OCI-LY3 (cell line): ENCODE measurements at regions not wholly inside any gene's neighbourhood (a gene's known extent, or its start where the extent isn't known, plus 50 kb on each side); places are given as distances from the start of the nearest gene placed in this dataset.

Experiments
- H2AFZ ChIP-seq: fragments of 200-600, 300-600 bp; shearing (Covaris generic); 2 replicates; pipeline ENCODE4 v1.6.0; 2014; ENCODE audit warnings: antibody characterized with exemption, low read depth, low read length
- H3K27ac ChIP-seq: fragments of 200-600, 300-600 bp; sonication (generic); 2 replicates; pipeline ENCODE4 v1.5.1; 2014; ENCODE audit warnings: mild to moderate bottlenecking, low read length, moderate library complexity, mixed read lengths
- H3K27me3 ChIP-seq: fragments of 200-600, 300-600 bp; sonication (generic); 2 replicates; pipeline ENCODE4 v1.6.1; 2014; ENCODE audit warnings: low read depth, low read length, mixed read lengths
- H3K36me3 ChIP-seq: fragments of 200-600, 300-600 bp; sonication (generic); replicated peaks from 2 replicates; pipeline ENCODE3; 2014; ENCODE audit warnings: low read depth, low read length, mixed read lengths
- H3K4me1 ChIP-seq: fragments of 300-600, 200-600 bp; sonication (generic); 2 replicates; pipeline ENCODE4 v1.6.1; 2014; ENCODE audit warnings: low read length, mixed read lengths
- H3K4me2 ChIP-seq: fragments of 200-600, 300-600 bp; sonication (generic); 2 replicates; pipeline ENCODE4 v1.6.1; 2014; ENCODE audit warnings: low read length, mixed read lengths
- H3K4me3 ChIP-seq: fragments of 300-600, 200-600 bp; sonication (generic); 2 replicates; pipeline ENCODE4 v1.5.1; 2014; ENCODE audit warnings: antibody characterized with exemption, mild to moderate bottlenecking, low read length, moderate library complexity
- H3K79me2 ChIP-seq: fragments of 300-600, 200-600 bp; shearing (Covaris generic); 2 replicates; pipeline ENCODE4 v1.6.1; 2014; ENCODE audit warnings: mild to moderate bottlenecking, low read length, mixed read lengths
- H3K9ac ChIP-seq: fragments of 300-600, 200-600 bp; shearing (Covaris generic); 2 replicates; pipeline ENCODE4 v1.6.0; 2014; ENCODE audit warnings: mild to moderate bottlenecking, low read length, moderate library complexity
- H3K9me3 ChIP-seq: fragments of 200-600, 300-600 bp; shearing (Covaris generic); 2 replicates; pipeline ENCODE4 v1.6.1; 2014; ENCODE audit warnings: low read length, mixed read lengths; ENCODE audit not compliant: insufficient read depth
- H4K20me1 ChIP-seq: fragments of 200-600, 300-600 bp; sonication (generic); 2 replicates; pipeline ENCODE4 v1.6.1; 2016; ENCODE audit warnings: low read length, mixed read lengths; ENCODE audit not compliant: insufficient read depth
- EZH2phosphoT487 ChIP-seq: fragments of 200-600 bp; shearing (Covaris generic); IDR thresholded peaks from 2 replicates; pipeline ENCODE4 v1.6.1; 2018; ENCODE audit warnings: antibody characterized with exemption, mixed run types, low read depth
- TF ChIP-seq, protein P1 (sequence below): fragments of 200-600, 300-600 bp; sonication (generic); IDR thresholded peaks from 2 replicates; pipeline ENCODE4 v1.5.1; 2014; ENCODE audit warnings: antibody characterized with exemption, low read length, low read depth

GRCh38 chr15:47513471-47513870 lies 203.8 kb upstream of the SEMA6D start:
- H2AFZ ChIP-seq: no peak overlapping the region
- H3K4me3 ChIP-seq: no peak overlapping the region
- H3K9me3 ChIP-seq: no peaks in the 10 kb centered on the region
- no peak overlapping the region for H3K9ac ChIP-seq
- no peaks in the 10 kb centered on the region for H3K79me2 ChIP-seq
- H3K27ac ChIP-seq: no peak overlapping the region
- H4K20me1 ChIP-seq: no peaks in the 10 kb centered on the region
- no peaks in the 10 kb centered on the region for H3K36me3 ChIP-seq
- TF ChIP-seq, protein P1, sequence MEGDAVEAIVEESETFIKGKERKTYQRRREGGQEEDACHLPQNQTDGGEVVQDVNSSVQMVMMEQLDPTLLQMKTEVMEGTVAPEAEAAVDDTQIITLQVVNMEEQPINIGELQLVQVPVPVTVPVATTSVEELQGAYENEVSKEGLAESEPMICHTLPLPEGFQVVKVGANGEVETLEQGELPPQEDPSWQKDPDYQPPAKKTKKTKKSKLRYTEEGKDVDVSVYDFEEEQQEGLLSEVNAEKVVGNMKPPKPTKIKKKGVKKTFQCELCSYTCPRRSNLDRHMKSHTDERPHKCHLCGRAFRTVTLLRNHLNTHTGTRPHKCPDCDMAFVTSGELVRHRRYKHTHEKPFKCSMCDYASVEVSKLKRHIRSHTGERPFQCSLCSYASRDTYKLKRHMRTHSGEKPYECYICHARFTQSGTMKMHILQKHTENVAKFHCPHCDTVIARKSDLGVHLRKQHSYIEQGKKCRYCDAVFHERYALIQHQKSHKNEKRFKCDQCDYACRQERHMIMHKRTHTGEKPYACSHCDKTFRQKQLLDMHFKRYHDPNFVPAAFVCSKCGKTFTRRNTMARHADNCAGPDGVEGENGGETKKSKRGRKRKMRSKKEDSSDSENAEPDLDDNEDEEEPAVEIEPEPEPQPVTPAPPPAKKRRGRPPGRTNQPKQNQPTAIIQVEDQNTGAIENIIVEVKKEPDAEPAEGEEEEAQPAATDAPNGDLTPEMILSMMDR: no peak
- TF ChIP-seq EZH2phosphoT487: no peak
- no peaks in the 10 kb centered on the region for H3K4me1 ChIP-seq
- H3K27me3 ChIP-seq: 0 out of 2 replicates have a peak, but pooled peaks cover 2% of the 10 kb centered on the region
- no peak overlapping the region for H3K4me2 ChIP-seq

GRCh38 chr15:47514200-47514652 lies 203.1 kb upstream of the SEMA6D start:
- H3K27me3 ChIP-seq: no peaks in the 10 kb centered on the region
- no peaks in the 10 kb centered on the region for H4K20me1 ChIP-seq
- no peaks in the 10 kb centered on the region for H3K9me3 ChIP-seq
- H3K4me1 ChIP-seq: no peaks in the 10 kb centered on the region
- H3K9ac ChIP-seq: no peak overlapping the region
- H3K27ac ChIP-seq: no peak overlapping the region
- TF ChIP-seq, protein P1: no peak
- H3K36me3 ChIP-seq: no peaks in the 10 kb centered on the region
- H3K4me2 ChIP-seq: no peak overlapping the region
- no peaks in the 10 kb centered on the region for H3K79me2 ChIP-seq
- H3K4me3 ChIP-seq: no peak overlapping the region
- H2AFZ ChIP-seq: no peak overlapping the region

DNA sequence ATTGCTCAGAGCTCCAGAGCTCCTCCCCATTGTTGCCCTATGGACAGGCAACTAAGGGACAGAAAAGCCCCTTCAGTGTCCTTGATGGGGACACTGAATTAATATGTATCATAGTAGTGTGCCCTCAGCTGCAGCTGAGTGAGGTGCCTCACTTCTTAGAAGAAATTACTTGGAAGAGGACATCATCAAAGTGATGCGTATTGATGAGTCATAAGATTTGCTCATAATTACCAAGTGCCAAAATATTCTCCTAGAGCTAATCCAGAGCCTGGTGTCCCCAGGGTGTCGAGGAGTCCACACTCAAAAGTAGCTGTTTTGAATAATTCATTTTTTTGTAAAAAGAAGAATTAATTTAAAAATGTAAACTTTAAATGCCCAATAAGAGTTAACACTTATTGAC lies 200.7 kb upstream of the SEMA6D start:
- H3K4me1 ChIP-seq: no peaks in the 10 kb centered on the region
- no peaks in the 10 kb centered on the region for H3K27me3 ChIP-seq
- no peaks in the 10 kb centered on the region for H3K36me3 ChIP-seq
- H2AFZ ChIP-seq: no peak overlapping the region
- H3K4me2 ChIP-seq: no peak overlapping the region
- H3K9me3 ChIP-seq: no peaks in the 10 kb centered on the region
- H3K4me3 ChIP-seq: no peak overlapping the region
- H3K27ac ChIP-seq: no peak overlapping the region
- TF ChIP-seq, protein P1: no peak
- TF ChIP-seq EZH2phosphoT487: no peak
- no peaks in the 10 kb centered on the region for H3K79me2 ChIP-seq
- H4K20me1 ChIP-seq: no peaks in the 10 kb centered on the region
- no peak overlapping the region for H3K9ac ChIP-seq

- H3K79me2 ChIP-seq: no peaks in the 10 kb centered on the region
- H3K9me3 ChIP-seq: no peaks in the 10 kb centered on the region; the same call in 1 of the 2 replicates
- no peak overlapping the region for H3K4me3 ChIP-seq
- TF ChIP-seq EZH2phosphoT487: no peak
- TF ChIP-seq, protein P1: no peak
- no peak overlapping the region for H3K4me2 ChIP-seq
- H2AFZ ChIP-seq: no peak overlapping the region
- H4K20me1 ChIP-seq: no peaks in the 10 kb centered on the region
- H3K36me3 ChIP-seq: no peaks in the 10 kb centered on the region
- no peak overlapping the region for H3K9ac ChIP-seq
- H3K27me3 ChIP-seq: no peaks in the 10 kb centered on the region
- H3K4me1 ChIP-seq: no peaks in the 10 kb centered on the region
- H3K27ac ChIP-seq: no peak overlapping the region
Observed at GRCh38 chr15:47516972-47517371, 200.3 kb upstream of the SEMA6D start.
